Body of pancreas (tissue), 4 donors: ENCODE measurements at regions not wholly inside any gene's neighbourhood (a gene's known extent, or its start where the extent isn't known, plus 50 kb on each side); places are given as distances from the start of the nearest gene placed in this dataset.

Experiments
- ATAC-seq: fragments of 150-250 bp; one replicate; pipeline ENCODE4 v1.9.1; 2016
- DNase-seq, 4 donors: peaks; one replicate each; pipeline ENCODE4 v3.0.0-alpha.2; 2019
- H3K27ac ChIP-seq, 4 donors: fragments of 200-600 bp; sonication (generic); 1 replicate in 3 of 4; 2 replicates in 1 of 4; pipeline versions ENCODE4 v1.5.1 to v1.6.1; 2016 to 2019; ENCODE audit warnings: mild to moderate bottlenecking in 1 of 4, mixed read lengths in 1 of 4, moderate library complexity in 1 of 4
- H3K27me3 ChIP-seq, 2 donors: fragments of 200-600 bp; sonication (generic); one replicate each; pipeline ENCODE4 v1.6.0; 2016; ENCODE audit warnings: mild to moderate bottlenecking in 1 of 2
- H3K36me3 ChIP-seq, 2 donors: fragments of 200-600 bp; sonication (generic); replicated peaks in 1 of 2; 2 replicates each; pipeline ENCODE4 v1.5.1; 2016; ENCODE audit warnings: low read depth in 2 of 2; ENCODE audit not compliant: insufficient read depth in 1 of 2
- H3K4me1 ChIP-seq: fragments of 200-600 bp; sonication (generic); one replicate; pipeline ENCODE4 v1.6.0; 2016
- H3K4me3 ChIP-seq, 2 donors: fragments of 200-600 bp; sonication (generic); 1 replicate in 1 of 2; 2 replicates in 1 of 2; pipeline ENCODE4 v1.5.1; 2016 to 2019
- H3K9me3 ChIP-seq, 3 donors: fragments of 200-600 bp; sonication (generic); 1 replicate in 2 of 3; 2 replicates in 1 of 3; pipeline ENCODE4 v1.5.1; 2016
- CTCF ChIP-seq, 7 experiments: fragments of 450-650 bp in 4 of 7; fragments of 200-600 bp in 3 of 7; sonication (generic) in 3 of 7; IDR thresholded peaks; one replicate each; pipeline ENCODE4 v1.5.1; 2016 to 2019; ENCODE audit warnings: antibody characterized with exemption in 7 of 7
- POLR2A ChIP-seq, 3 donors: fragments of 450-650 bp; IDR thresholded peaks; one replicate each; pipeline ENCODE4 v1.6.1; 2016; ENCODE audit warnings: antibody characterized with exemption in 3 of 3, mild to moderate bottlenecking in 2 of 3
- WGBS, 2 donors: methylation state at CpG; one replicate each; pipeline ENCODE4 v1.1.5; 2017; 5-methylcytosine and 5-hydroxymethylcytosine counted together
- intact Hi-C: fragments of 100-400 bp; cut with DNase I; formaldehyde crosslinking; loops from one replicate; pipeline ENCODE4 v1.15.1; 2023

GRCh38 chrY:12244146-12244545, 456.9 kb upstream of the USP9Y start:
- intact Hi-C loops, result no loop called here
- Histone ChIP-seq H3K9me3 (no peaks in the 10 kb centered on the region), H3K27ac (no peak overlapping the region), H3K4me3 (no peak overlapping the region), H3K27me3 (no peaks in the 10 kb centered on the region), H3K4me1 (no peaks in the 10 kb centered on the region), H3K36me3 (no peaks in the 10 kb centered on the region)
- TF ChIP-seq POLR2A (IDR thresholded peaks at IDR 0.05) (no peak), CTCF (IDR thresholded peaks at IDR 0.05) (no peak)
- DNase-seq (no peak), ATAC-seq (no peak)
- 40 to 43% methylated on average over 1 of the region's 1 CpG for WGBS, 2 donors

- 41 to 44% methylated on average over 10 to 11 of the region's 11 CpGs for WGBS, 2 donors
- no peak overlapping the region for H3K27ac ChIP-seq
- H3K36me3 ChIP-seq, result no peaks in the 10 kb centered on the region
- H3K4me3 ChIP-seq, result no peak overlapping the region
- no peaks in the 10 kb centered on the region for H3K4me1 ChIP-seq
- H3K27me3 ChIP-seq, result no peaks in the 10 kb centered on the region
- DNase-seq (peak in 2 of 4 donors; percentile 5 to 10), ATAC-seq (no peak)
- TF ChIP-seq CTCF (IDR thresholded peaks at IDR 0.05), result no peak
- no peak for TF ChIP-seq POLR2A (IDR thresholded peaks at IDR 0.05)
- intact Hi-C loops, result no loop called here
- H3K9me3 ChIP-seq, result no peaks in the 10 kb centered on the region
These were observed 447.3 kb upstream of the USP9Y start for GRCh38 chrY:12253756-12254155.

GRCh38 chrY:12271162-12271561, 429.9 kb upstream of the USP9Y start:
- WGBS, 2 donors, result 49 to 73% methylated on average over 3 to 4 of the region's 4 CpGs
- no peaks in the 10 kb centered on the region for H3K36me3 ChIP-seq
- intact Hi-C loops, result no loop called here
- TF ChIP-seq CTCF (IDR thresholded peaks at IDR 0.05) (no peak), POLR2A (IDR thresholded peaks at IDR 0.05) (no peak)
- no peaks in the 10 kb centered on the region for H3K9me3 ChIP-seq
- DNase-seq, result no peak
- no peak overlapping the region for H3K27ac ChIP-seq
- no peaks in the 10 kb centered on the region for H3K27me3 ChIP-seq
- H3K4me1 ChIP-seq, result no peaks in the 10 kb centered on the region
- ATAC-seq, result no peak
- H3K4me3 ChIP-seq, result no peak overlapping the region

- H3K36me3 ChIP-seq, result no peaks in the 10 kb centered on the region
- H3K27ac ChIP-seq, result no peak overlapping the region
- no peaks in the 10 kb centered on the region for H3K4me1 ChIP-seq
- no peaks in the 10 kb centered on the region for H3K27me3 ChIP-seq
- WGBS, 2 donors, result 47 to 67% methylated on average over 1 to 4 of the region's 5 CpGs
- intact Hi-C loops, result no loop called here
- no peaks in the 10 kb centered on the region for H3K9me3 ChIP-seq
- ATAC-seq, result no peak
- TF ChIP-seq POLR2A (IDR thresholded peaks at IDR 0.05), result no peak
- no peak for TF ChIP-seq CTCF (IDR thresholded peaks at IDR 0.05)
- no peak for DNase-seq
- no peak overlapping the region for H3K4me3 ChIP-seq
These were observed 415.4 kb upstream of the USP9Y start for GRCh38 chrY:12285608-12286007.

- Histone ChIP-seq H3K4me1 (no peaks in the 10 kb centered on the region), H3K36me3 (no peaks in the 10 kb centered on the region), H3K4me3 (no peak overlapping the region), H3K9me3 (no peaks in the 10 kb centered on the region), H3K27ac (no peak overlapping the region), H3K27me3 (no peaks in the 10 kb centered on the region)
- DNase-seq, result no peak
- no peak for TF ChIP-seq CTCF (IDR thresholded peaks at IDR 0.05)
- TF ChIP-seq POLR2A (IDR thresholded peaks at IDR 0.05), result no peak
- ATAC-seq, result no peak
- WGBS, 2 donors, result 25 to 31% methylated on average over 3 of the region's 3 CpGs
- intact Hi-C loops, result no loop called here
These were observed 412.1 kb upstream of the USP9Y start for GRCh38 chrY:12288919-12289318.
